HG02759 (cell line): ENCODE measurements at regions not wholly inside any gene's neighbourhood (a gene's known extent, or its start where the extent isn't known, plus 50 kb on each side); places are given as distances from the start of the nearest gene placed in this dataset.

Source experiments
- ATAC-seq: cut with Tn5 transposase; IDR thresholded peaks from one replicate; pipeline ENCODE4 v1.9.1; 2021; ENCODE audit warnings: mild to moderate bottlenecking, moderate library complexity; ENCODE audit not compliant: unreplicated experiment

DNA sequence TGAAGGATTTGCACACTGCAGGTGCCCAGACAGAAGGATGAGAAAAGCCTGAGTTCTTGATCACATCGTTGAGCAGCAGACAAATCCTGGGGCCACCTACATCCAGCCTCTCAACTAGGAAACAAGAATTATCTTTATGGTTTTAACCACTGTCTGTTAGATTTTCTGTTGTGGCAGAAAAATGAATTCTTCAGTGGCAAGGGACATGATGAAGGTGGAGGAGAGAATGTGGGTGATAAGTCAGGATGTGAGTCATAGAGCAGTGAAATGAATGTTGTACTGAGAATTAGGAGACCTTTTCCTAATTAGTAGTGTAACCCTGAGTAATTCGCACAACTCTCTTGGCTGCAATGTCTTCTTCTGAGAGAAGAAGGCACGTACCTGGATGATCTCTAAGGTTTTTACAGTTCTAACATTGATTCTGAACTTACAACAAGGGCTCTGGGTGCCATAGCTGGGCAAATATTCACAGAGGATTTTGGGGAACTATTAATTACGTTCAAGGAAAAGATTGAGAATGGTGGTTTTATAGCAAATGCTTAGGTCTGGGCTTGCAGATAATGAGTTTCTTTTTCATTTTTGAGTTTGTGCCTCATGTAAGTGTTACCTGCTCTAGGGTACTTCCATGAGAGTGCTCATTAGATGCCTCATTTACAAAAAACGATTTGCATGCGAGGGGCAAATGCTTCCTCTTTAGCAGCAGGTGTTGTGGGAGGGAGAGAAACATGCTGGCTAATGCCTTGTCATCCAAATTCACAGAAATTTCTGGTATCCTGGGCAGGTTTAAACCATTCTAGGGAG lies 111.0 kb upstream of the KL start:
- peak; percentile 71 for ATAC-seq

DNA sequence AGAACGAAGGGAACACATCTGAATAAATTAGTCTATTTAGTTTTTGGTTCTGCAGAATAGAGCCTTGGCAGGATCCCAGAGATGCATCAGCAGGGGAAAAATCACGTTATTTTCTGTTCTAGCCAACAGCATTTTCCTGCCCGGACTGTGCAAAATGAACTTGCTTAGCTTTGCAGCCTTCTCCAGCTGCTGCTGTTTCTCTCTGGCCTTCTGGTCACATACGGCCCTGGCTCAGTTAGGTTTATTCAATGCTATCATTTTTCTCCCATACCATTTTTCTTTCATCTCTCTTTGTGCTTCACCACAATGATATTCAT lies 110.4 kb upstream of the KL start:
- ATAC-seq: no peak

DNA sequence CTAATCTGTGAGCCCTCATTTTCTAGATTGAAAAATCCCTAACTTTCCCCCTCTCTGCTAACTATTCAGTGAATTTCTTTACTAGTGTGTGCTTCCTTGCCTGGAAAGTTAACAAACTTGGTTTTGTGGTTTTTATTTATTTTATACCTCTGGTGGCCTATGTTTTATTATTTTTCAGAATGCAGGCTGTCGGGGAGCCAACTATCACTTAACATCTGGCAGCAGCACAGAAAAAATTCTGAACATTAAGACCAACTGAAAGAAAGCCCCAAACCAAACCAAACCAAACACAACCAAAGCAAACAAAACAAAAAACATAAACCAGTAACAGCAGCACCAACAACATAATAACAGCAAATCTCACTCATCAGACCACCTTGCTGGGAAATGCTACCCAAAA lies 109.0 kb upstream of the KL start:
- ATAC-seq: no peak

DNA sequence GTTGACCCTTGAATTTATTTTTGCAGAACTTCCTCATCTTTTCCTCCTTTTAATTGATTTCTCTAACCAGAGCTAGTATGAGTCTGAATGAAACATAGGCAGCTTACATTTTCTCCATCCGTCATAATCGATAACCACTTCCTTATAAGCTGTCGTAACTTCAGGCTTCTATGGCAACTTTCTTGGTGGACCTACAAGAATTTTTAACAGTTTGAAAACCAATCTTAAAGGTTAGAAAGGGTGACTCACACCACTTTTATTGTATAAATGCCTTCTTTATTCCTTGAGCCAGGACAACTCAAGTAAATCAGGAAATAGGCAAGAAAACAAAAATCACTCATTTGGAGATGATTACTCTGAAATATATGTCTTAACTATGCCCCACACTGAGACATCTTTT lies 105.7 kb upstream of the KL start:
- no peak for ATAC-seq

DNA sequence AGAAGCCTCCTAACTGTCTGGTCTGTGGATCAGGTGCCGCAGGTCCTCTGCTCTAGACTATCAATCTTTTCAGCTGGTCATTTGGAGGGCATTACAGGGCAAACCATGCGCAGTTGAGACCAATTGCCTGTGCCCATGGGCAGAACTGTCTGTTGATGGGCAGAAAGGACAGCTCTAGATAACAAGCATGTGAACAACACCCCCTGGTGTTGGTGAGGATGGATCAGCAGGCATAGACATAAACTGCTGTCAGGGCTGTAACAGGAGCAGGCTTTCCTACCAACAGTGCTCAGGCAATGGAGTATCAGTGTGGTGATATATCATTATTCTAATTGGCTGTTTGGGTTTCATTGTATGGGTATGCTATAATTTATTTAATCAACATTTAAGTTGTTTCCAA lies 104.7 kb upstream of the KL start:
- ATAC-seq: peak; percentile 83

DNA sequence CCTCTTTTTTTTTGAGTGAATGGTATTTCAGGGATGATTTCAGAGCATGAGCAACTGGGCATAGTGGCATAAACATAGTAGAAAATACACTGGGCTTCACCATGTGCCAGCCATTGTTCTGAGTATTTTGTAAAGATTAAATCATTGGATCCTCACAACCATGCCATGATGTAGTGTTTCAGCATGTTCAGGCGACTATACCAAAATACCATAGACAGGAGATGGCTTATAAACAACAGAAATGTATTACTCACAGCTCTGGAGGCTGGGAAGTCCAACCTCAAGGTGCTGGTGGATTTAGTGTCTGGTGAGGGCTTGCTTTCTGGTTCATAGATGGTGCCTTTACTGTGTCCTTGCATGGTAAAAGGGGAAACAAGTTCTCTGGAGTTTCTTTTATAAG lies 101.5 kb upstream of the KL start:
- no peak for ATAC-seq

DNA sequence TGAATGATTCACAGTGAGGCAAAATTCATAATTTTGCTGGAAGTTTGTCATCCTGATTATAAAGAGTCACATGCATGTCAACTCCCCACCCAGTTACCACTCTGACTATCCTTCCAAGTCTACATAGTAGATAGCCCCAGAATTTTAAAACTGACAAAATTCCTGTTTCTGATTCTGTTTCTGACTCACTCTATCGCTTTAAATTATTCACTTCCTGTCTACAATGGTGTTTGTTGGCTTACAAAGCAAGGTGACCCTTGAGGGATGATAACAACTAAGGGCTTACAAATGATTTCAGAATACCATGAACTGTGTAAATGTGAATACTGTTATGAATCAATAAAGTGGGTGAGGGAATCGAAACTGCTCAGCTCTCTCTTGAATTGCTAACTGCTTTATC lies 98.7 kb upstream of the KL start:
- ATAC-seq: no peak

DNA sequence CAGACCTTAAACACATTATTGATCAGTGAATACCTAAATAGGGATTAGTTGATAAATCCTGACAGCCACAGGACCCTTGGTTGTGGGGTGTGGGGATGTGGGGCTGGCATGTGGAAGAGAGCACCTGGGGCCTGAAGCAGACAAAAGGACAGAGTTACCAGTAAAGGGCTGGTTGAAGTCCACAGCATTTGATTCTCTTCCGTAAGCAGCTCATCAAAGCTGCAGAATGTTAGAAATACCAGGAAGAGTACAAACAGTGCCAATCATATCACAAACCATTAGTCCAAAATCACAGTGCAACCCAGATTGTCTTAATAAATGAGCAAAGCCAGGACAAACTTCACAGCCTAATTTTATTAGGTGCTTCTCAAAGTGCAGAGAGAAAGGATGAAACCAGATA lies 92.5 kb upstream of the KL start:
- no peak for ATAC-seq

DNA sequence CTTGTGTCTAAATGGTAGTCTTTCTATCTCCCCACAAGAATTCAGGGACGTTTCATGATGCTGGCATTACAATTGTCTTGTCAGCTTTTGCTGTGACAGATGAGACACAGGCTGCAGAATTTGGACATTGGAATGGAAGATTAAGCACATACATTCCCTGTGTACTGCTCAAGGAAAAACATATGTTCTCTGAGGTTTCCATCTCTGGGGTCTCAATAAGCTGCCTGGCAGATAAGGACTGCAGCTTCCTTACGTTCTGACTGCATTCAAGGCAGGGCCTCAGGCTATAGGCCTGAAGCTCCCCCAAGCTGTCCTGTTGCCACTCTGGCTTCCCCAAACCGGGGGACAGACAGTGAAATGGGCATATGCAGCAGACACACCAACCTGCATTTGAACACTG lies 91.3 kb upstream of the KL start:
- no peak for ATAC-seq

DNA sequence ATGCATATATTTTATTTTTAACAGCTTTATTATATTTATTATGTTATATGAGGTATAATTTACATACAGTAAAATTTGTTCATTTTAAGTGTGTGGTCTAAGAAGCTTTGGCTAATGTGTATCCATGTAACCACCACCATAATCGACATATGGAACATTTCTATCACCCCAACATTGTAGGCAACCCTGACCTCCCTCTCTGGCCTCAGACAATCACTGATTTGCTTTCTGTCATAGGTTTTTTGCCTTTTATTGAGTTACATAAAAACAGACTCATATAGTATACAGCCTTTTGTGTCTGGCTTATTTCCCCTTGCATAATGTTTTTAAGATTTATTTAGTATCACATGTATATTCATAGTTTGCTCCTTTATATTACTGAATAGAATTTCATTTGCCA lies 90.7 kb upstream of the KL start:
- ATAC-seq: no peak

DNA sequence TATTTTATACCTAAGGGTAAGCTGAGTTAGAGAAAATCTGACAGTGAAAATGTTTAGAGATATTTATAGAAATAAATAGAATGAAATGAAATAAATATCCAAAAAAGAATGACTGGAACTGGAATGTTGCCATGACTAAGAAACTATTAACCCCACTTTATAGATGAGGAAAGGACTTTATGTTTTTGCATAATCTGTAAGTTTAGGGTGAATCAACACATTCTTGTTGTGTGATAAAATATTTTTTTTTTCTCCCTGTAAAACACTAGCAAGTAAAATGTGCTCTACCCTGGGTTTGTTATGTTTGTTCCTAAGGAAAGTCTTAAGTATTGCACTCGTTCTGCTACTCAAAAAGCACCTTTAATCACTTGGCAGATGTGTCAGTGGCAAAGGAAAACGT lies 83.8 kb upstream of the KL start:
- no peak for ATAC-seq

DNA sequence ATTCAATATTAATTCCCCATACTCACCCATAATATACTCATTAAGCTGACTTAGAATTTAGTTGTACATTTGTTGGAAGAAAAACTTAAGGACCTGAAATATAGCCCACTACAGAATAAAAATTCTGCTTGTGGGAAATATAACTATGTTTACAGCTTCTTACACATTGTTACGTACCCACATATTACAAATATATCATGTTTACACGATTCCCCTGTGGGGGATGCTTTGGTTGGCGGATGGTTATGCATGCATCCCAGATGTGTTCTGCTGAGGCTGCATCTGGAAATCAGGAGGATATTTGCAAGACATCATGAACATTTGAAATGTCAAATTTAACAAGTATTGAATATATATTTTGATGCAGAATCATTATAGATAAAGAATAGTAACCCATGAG lies 79.5 kb upstream of the KL start:
- no peak for ATAC-seq

DNA sequence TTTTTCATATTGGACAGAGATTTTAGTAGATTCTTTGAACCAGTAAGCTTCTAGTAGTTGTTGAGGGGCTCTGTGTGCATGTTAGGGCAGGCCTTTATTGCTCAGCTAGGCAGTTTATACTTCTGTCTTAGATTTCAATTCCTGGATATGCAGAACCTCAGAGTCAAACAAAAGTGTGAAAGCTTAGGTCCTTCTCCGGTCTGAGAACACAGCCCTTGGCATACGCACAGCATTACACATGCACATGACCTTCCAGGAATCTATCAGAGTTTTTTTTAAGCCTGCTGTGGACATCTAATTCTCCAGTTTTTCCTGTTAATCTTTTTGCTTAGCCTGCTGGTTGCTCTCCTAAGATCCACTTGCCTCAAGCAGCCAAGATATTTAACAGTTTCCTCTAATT lies 77.9 kb upstream of the KL start:
- ATAC-seq: no peak

DNA sequence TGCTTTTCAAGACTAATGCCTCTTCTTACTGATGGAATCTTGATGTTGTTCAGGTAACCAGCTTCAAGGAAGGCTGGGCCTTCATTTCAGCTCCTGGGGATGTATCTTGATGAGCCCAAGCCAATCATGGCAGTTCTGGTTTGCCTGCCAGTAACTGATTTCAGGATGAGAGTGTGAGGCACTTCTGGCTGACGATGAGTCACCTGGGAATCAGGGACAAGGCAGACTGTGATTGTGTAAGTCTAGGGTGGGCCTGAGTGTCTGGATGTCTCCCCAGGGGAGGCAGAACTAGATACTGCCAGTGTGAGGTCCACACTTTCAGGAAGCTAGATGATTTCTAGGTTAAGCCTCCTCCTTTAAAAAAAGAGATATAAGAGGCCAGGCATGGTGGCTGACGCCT lies 77.3 kb upstream of the KL start:
- ATAC-seq: no peak

DNA sequence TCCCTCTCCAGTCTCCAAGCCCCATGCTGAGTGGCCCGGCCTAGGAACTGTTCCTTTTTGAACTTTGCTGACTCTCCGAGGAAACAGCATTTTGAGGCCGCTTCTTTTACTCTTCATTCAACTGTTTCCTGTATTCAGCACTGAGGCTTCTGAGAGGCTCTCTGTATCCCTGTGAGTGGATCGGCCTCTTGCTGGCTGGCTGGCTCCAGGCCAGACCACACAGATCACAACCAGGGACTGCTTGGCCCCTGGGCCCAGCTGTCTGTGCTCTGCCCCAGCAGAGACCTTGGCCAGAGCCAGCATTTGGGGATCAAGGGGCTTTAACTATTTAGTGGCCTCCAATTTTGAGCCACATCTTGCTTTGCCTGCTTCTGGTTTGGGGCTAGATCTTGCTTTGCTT lies 75.6 kb upstream of the KL start:
- ATAC-seq: no peak

DNA sequence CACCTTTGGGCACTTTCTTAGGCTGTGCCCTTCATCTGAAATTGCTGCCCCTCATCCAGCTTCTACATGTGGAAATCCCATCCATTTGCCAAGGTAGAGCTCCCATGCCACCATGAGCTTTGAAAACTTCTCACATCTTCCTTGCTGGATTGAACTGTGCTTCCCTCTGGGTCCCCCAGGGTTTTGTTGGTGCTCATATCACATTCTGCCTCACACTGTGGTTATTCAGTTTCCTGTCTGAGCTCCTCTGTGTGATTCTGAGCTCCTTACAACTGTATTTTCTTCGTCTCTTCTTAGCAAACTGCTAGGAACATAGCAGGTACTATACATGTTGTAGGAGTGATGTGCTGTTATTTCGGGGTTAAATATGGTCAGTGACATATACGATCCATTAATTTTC lies 74.9 kb upstream of the KL start:
- no peak for ATAC-seq

DNA sequence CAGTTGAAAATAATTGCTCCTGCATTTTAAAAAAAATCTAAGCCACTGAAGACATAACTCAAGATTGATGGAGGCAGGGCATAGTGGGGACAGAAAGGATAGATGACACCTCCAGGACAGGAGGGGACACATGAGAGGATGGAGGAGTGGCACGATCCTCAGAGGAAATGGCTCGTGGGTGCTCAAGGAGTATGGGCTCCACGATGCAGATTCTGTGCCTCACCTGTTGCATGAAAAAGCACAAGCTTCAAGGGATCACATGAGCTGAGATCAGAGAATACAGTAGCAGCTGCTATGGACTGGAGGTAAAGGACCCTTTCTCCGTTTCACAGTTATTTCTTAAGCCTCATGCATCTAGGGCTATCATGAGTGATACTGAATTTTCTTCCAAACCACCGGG lies 69.7 kb upstream of the KL start:
- no peak for ATAC-seq

DNA sequence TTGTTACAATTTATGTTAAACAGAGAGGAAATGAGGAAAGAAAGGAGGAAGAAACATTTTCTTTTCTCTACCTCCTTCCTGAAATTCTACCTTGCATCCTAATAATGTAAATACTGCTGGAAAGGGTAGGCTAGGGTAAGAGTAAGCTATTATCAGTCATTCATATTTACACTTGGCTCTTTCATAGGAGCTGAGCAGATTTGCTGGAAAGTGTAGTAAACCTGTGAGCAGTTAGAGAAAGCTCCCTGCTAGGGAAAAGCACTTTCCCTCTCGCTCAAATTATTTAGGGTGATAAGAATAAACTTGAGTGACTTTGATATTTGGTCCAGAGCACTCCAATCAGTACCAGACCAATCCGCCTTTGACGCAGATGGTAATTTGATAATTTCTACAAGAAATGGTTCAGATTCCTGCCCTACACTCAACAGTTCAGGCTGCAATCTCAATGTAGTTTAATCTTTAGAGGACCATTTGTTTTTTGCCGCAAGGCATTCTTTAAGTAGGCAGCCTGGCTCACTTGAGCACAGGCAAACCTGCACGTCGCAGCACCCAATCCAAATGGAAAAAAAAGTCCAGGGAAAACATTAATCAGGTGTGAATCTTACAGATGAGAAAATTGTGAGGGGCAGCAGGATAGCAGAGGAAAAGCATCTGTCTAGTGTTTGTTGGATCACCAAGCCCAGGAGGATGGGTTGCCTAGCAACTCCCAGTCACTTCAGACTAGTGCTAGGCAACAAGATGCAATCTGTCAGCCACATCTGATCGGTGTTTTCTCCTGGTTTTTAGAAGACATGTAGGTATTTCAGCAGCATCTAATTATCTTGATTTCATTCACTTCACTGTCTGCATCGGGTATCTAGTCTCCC lies 68.6 kb upstream of the KL start:
- ATAC-seq: no peak

DNA sequence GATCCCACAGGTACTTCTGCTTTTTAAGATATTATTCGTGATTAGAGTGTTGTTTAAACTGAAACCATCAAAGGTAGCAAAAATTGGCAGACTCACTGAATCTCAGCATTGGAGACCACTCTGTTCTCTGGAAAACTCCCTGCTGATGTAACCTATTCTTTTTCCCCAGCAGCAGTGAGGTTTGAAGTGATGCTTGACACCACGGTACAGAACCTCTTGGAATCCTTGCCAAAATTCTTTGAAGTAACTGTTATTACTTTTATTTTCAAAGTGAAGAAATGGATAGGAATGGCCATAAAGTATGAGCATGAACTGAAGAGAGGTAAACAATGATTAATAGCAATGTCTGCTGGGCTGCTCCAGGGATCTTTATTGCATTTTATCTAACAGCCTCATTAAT lies 66.4 kb upstream of the KL start:
- no peak for ATAC-seq

DNA sequence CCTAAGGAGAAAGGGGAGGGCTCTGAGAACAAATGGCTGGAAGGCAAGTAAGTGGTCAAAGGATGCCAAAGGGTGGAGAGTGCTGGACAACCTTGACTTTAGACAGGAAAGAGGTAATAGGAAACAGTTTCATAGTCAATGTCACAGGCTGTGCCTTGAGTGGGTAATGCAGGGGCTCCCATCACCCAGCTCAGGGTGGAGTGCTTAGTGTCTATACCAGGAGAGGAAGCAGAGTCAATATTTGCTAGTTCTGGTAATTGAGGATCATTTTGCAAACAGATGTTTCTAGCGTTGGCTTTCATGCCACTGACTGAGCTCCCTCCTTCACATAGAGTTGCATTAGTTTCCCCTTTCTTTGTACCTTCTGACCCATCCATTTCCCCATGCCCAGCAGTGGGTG lies 64.6 kb upstream of the KL start:
- ATAC-seq: no peak

DNA sequence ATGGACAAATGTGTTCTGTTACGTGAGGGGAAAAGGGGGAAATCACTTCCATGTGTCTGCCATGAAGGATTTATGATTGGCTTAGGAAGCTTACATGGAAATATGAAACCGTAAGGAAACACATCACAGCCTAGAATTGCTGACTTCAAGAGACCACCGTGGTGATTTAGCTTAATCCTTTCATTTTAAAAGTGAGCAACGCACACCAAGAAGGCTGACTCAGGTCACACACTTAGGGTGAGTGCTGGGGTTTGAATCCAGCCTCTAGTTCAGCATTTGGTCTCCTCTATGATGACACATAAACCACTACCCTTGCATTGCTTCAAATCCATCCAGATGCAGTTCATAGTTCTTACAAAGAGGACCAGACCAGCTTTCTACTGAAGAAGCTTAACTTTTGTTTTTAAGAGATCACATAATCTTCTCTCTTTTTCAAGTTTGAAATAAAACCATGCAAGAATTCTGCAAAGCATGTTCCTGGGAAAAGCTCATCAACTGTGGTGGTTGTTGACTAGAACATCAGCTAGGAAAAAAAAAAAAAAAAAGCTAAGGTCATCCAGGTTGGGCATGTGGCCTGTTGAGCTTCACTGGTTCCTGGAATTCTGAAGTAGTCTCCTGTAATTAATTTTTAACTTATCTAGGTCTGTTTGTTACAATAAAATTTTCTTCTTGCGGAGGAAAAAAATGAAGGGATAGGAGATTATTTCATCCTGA lies 60.2 kb upstream of the KL start:
- no peak for ATAC-seq

DNA sequence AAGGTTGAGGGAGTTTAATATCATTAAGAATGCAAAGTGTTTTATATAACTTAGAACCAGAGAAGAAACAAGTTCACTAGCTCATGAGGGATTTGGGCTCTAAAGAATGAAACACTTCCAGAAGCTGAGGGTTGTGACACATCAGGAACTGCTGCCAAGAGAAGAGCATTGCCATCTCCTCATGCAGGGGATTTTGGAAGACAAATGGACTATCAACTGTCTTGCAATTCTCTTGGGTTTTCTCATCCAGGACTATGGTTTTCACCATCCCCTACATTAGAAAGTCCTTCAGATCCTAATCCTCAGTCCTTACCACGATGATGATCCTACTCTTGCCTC lies 59.7 kb upstream of the KL start:
- no peak for ATAC-seq
